ENCODE measurements at regions not wholly inside any gene's neighbourhood (a gene's known extent, or its start where the extent isn't known, plus 50 kb on each side); places are given as distances from the start of the nearest gene placed in this dataset.

- no peak for TF ChIP-seq EZH2 (IDR thresholded peaks at IDR 0.05; ENCODE audit: borderline replicate concordance, low read depth, low read length, severe bottlenecking)
- TF ChIP-seq, protein P1, sequence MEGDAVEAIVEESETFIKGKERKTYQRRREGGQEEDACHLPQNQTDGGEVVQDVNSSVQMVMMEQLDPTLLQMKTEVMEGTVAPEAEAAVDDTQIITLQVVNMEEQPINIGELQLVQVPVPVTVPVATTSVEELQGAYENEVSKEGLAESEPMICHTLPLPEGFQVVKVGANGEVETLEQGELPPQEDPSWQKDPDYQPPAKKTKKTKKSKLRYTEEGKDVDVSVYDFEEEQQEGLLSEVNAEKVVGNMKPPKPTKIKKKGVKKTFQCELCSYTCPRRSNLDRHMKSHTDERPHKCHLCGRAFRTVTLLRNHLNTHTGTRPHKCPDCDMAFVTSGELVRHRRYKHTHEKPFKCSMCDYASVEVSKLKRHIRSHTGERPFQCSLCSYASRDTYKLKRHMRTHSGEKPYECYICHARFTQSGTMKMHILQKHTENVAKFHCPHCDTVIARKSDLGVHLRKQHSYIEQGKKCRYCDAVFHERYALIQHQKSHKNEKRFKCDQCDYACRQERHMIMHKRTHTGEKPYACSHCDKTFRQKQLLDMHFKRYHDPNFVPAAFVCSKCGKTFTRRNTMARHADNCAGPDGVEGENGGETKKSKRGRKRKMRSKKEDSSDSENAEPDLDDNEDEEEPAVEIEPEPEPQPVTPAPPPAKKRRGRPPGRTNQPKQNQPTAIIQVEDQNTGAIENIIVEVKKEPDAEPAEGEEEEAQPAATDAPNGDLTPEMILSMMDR (IDR thresholded peaks at IDR 0.05; ENCODE audit: borderline replicate concordance, extremely low read depth, low read length, poor library complexity, severe bottlenecking) = no peak
Measured at GRCh38 chr6:151693366-151693765, 114.1 kb upstream of the ESR1 start.

Data from DND-41 (cell line).